Esophagus (tissue), 2 donors: ENCODE measurements at regions not wholly inside any gene's neighbourhood (a gene's known extent, or its start where the extent isn't known, plus 50 kb on each side); places are given as distances from the start of the nearest gene placed in this dataset.

Experiments used
- H3K27ac ChIP-seq, 2 donors: one replicate each; pipeline ENCODE4 v1.5.1; 2013; ENCODE audit warnings: low read depth in 2 of 2, mild to moderate bottlenecking in 2 of 2, inconsistent platforms in 1 of 2, low read length in 1 of 2, moderate library complexity in 1 of 2
- H3K27me3 ChIP-seq, 2 donors: one replicate each; pipeline ENCODE4 v1.6.1; 2013; ENCODE audit warnings: low read length in 2 of 2, control low read depth in 1 of 2, mild to moderate bottlenecking in 1 of 2; ENCODE audit not compliant: insufficient read depth in 2 of 2, control insufficient read depth in 1 of 2
- H3K36me3 ChIP-seq, 2 donors: one replicate each; pipeline ENCODE4 v1.6.1; 2013; ENCODE audit warnings: low read length in 1 of 2; ENCODE audit not compliant: control insufficient read depth in 2 of 2, insufficient read depth in 2 of 2
- H3K4me1 ChIP-seq, 2 donors: one replicate each; pipeline ENCODE4 v1.6.1; 2013; ENCODE audit warnings: low read length in 1 of 2; ENCODE audit not compliant: control insufficient read depth in 2 of 2, insufficient read depth in 2 of 2
- H3K4me3 ChIP-seq, 2 donors: one replicate each; pipeline ENCODE4 v1.5.1; 2013; ENCODE audit warnings: low read length in 2 of 2, mild to moderate bottlenecking in 2 of 2, low read depth in 1 of 2, moderate library complexity in 1 of 2
- H3K9me3 ChIP-seq, 2 donors: one replicate each; pipeline ENCODE4 v1.6.1; 2013; ENCODE audit warnings: mild to moderate bottlenecking in 2 of 2, low read depth in 1 of 2, low read length in 1 of 2, moderate library complexity in 1 of 2; ENCODE audit not compliant: control insufficient read depth in 2 of 2, insufficient read depth in 1 of 2
- WGBS, 2 donors: extraction: QIAGEN DNeasy Blood & Tissue Kit; methylation state at CpG; one replicate each; pipeline ENCODE4 v1.1.7; 2013; 5-methylcytosine and 5-hydroxymethylcytosine counted together
- donor health status: healthy with polysubstance abuse.
- donor health status: Bipolar disorder and iron deficiency.

DNA sequence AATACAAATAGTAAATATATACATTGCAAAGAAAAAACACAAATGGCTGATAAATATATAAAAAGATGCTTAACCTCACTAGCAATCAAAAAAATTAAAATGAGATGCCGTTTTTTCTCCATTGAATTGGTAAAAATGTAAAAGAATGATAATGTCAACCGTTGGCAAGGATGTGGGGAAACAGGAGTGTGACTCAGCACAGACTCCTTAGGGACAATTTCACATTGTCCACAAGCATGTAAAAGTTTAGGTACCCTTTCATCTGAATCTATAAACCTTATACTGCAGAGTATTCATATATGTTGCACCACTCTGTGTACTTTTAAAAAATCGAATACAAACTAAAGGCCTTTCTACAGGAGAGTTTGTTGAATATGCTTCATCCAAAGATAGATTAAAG, 143.1 kb upstream of the RREB1 start:
- WGBS, 2 donors: 60 to 69% methylated on average over 3 of the region's 3 CpGs
- no peak overlapping the region for H3K27ac ChIP-seq
- H3K9me3 ChIP-seq: no peaks in the 10 kb centered on the region
- no peak overlapping the region for H3K4me3 ChIP-seq
- H3K4me1 ChIP-seq: peaks cover 0 to 7% of the 10 kb centered on the region in 2 donors
- no peaks in the 10 kb centered on the region for H3K27me3 ChIP-seq
- H3K36me3 ChIP-seq: no peaks in the 10 kb centered on the region

DNA sequence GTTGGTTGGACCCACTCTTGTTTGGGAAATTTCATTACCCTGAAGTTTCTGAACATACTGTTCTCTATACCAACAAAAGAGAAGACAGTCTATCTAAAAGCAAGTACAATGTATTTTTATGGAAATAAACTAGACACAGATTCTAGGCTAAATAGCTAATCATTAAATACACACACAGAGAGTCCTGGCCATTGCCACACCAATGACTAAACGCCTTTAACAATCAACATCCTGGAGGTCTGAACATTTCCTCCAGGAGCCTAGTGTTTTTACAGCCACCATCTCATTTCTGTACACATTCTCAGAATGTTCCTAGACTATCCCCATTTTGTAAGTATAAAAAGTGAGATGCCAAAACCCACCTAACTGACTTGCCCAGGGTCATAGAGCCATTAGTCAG, 141.6 kb upstream of the RREB1 start:
- no peaks in the 10 kb centered on the region for H3K27me3 ChIP-seq
- no peak overlapping the region for H3K4me3 ChIP-seq
- H3K27ac ChIP-seq: peak overlapping the region; percentile 1 to 75
- H3K36me3 ChIP-seq: no peaks in the 10 kb centered on the region
- H3K4me1 ChIP-seq: peaks cover 0 to 17% of the 10 kb centered on the region in 2 donors
- WGBS, 2 donors: 52 to 80% methylated on average over 1 of the region's 1 CpG
- H3K9me3 ChIP-seq: no peaks in the 10 kb centered on the region

DNA sequence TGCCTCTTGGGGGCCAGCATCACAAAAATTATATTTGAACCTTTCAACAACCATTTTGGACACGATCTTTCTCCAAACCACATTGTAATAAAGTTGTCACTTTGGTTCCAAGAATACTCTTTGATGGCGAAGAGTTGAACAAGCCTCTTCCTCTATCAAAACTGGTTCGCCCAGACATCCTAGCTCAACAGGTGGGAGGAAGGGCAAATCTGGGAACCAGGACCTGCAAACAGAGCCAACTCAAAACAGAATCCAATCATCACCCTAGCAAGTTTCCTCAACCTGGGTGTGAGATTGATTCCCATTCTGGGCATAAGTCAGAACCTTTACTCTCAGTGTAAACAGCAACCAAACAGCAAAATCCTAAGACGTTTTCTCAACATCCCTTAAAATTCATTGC, 141.2 kb upstream of the RREB1 start:
- 70% methylated on average over 4 of the region's 4 CpGs for WGBS, 2 donors
- peaks cover 0 to 19% of the 10 kb centered on the region in 2 donors for H3K4me1 ChIP-seq
- H3K27ac ChIP-seq: peak overlapping the region; percentile 66 to 75
- H3K36me3 ChIP-seq: no peaks in the 10 kb centered on the region
- H3K9me3 ChIP-seq: no peaks in the 10 kb centered on the region
- no peak overlapping the region for H3K4me3 ChIP-seq
- no peaks in the 10 kb centered on the region for H3K27me3 ChIP-seq

DNA sequence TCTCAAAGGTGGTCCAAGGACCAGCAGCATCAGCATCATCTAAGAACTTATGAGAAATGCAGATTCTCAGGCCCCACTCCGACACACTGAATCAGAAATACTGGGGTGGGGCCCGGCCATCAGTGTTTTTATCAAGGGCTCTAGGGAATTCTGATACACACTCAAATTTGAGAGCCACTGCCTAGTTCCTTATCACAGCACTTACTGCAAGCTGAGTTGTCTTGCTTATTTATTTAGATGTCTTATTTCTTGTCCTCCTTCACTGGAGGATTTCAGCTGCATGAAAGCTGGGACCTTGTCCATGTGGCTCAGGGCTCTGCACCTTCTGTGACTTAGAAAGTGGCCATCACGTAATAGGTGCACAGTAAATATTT, 139.4 kb upstream of the RREB1 start:
- no peaks in the 10 kb centered on the region for H3K27me3 ChIP-seq
- WGBS, 2 donors: 84 to 92% methylated on average over 3 of the region's 3 CpGs
- H3K27ac ChIP-seq: no peak overlapping the region

DNA sequence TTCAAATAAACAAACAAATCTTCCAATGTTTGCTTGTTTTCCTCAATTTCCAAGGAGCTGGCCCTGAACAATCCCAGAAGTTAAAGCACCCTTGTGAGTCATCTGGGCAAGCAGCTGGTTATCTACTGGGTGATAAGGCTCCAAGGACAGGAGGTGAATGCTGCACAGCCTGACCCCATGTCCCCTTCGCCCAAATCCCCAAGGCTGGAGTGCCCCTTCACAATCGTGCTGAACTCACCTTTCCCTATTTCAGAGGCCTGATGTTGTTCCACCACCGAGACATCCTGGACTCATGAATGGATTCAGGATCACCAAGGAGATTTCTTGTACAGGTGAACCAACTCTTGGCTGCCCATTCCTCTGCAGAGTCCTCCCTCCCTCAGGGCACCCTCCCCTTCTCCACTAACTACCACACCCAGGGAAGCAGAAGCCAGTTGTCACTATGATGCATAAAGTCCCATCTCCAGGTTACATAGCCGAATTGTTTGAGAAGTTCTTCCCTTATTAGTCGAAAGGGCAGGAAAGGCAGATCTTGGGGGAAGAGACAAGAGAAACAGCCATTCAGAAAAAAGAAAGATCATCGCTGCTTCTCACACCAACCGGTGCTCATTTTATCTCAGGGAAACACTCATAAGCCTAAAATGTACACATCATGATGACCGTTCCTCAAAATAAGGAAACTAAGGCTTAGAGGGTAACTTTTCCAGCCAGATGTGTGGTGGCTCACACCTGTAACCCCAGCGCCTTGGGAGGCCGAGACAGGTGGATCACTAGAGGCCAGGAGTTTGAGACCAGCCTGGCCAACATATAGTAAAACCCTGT, 138.8 kb upstream of the RREB1 start:
- Histone ChIP-seq H3K27me3 (no peaks in the 10 kb centered on the region), H3K4me1 (peaks cover 0 to 19% of the 10 kb centered on the region in 2 donors), H3K9me3 (no peaks in the 10 kb centered on the region), H3K27ac (peak overlapping the region; percentile 69 to 89), H3K4me3 (no peak overlapping the region), H3K36me3 (no peaks in the 10 kb centered on the region)
- WGBS, 2 donors: 78 to 87% methylated on average over 10 of the region's 10 CpGs

More for the DNA sequence above, 139.4 kb upstream of the RREB1 start:
- H3K36me3 ChIP-seq: no peaks in the 10 kb centered on the region
- H3K9me3 ChIP-seq: no peaks in the 10 kb centered on the region
- H3K4me3 ChIP-seq: no peak overlapping the region
- H3K4me1 ChIP-seq: peaks cover 0 to 19% of the 10 kb centered on the region in 2 donors

DNA sequence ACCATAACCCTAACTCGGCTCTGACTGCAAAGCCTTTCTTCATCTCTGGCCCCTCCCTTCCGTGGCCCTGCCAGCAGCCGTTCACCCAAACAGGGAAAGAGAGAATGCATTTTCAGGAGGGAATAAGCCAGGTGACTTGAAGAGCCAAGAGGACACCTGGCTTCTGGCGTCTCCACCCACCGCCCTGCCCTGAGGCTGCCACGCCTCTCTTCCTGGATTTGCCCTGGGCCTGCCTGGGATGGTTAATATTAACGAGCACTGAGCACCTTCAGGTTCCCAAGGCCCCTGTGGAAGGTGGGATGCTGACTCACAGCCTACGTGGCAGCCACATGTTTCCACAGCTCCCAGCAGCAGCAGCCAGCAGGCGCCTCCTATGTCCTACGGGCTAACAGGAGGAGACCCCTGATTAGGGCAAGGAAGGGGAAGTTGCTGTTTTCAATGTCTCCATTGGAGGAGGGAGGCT, 138.0 kb upstream of the RREB1 start:
- H3K4me1 ChIP-seq: peaks cover 0 to 19% of the 10 kb centered on the region in 2 donors
- no peaks in the 10 kb centered on the region for H3K27me3 ChIP-seq
- H3K36me3 ChIP-seq: no peaks in the 10 kb centered on the region
- H3K9me3 ChIP-seq: no peaks in the 10 kb centered on the region
- peak overlapping the region; percentile 69 to 89 for H3K27ac ChIP-seq
- no peak overlapping the region for H3K4me3 ChIP-seq
- WGBS, 2 donors: 46 to 57% methylated on average over 10 of the region's 10 CpGs

DNA sequence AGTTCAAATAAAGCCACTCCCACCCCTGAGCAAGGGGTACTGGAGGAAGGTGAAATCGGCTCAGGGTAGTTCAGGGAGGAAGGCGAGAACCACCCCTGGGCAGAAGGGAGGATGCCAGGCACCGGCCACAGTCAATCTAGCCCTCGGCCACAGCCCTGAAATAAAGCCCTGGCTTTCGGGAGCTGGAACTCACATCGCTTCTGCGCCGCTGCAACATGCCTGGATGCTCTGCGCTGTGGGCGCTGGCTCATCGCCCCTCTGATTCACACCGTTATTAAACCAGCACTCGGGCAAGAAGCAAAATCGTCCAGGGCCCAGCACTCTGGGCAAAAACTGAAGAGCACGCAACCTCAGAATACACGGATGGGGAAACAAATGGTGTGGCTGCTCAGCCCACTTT, 136.9 kb upstream of the RREB1 start:
- Histone ChIP-seq H3K27ac (peak overlapping the region; percentile 69 to 89), H3K9me3 (no peaks in the 10 kb centered on the region), H3K4me1 (peaks cover 0 to 19% of the 10 kb centered on the region in 2 donors), H3K4me3 (no peak overlapping the region), H3K36me3 (no peaks in the 10 kb centered on the region), H3K27me3 (no peaks in the 10 kb centered on the region)
- 63 to 70% methylated on average over 16 of the region's 16 CpGs for WGBS, 2 donors

DNA sequence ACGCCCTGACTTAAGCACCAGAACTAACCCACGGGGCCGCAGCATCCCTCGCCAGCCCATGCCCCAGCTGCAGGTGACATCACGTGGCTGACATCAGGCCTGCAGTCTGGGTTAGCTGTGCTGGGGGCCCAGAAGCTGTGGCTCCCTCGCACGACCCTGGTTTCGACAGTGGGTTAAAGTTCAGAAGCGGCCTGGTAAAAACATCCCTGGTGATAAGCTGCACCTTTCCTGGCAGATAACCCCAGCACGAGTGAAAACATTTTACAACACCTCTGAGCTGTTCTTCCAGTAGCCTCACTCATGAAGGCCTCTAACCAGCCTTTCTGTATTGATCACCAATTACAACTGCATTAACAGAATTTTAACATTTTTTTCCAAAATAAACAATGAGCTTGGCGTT, 136.4 kb upstream of the RREB1 start:
- WGBS, 2 donors: 57 to 61% methylated on average over 11 of the region's 11 CpGs
- H3K36me3 ChIP-seq: no peaks in the 10 kb centered on the region
- peaks cover 0 to 19% of the 10 kb centered on the region in 2 donors for H3K4me1 ChIP-seq
- no peaks in the 10 kb centered on the region for H3K27me3 ChIP-seq
- no peak overlapping the region for H3K4me3 ChIP-seq
- no peaks in the 10 kb centered on the region for H3K9me3 ChIP-seq
- H3K27ac ChIP-seq: peak overlapping the region; percentile 69 to 89

DNA sequence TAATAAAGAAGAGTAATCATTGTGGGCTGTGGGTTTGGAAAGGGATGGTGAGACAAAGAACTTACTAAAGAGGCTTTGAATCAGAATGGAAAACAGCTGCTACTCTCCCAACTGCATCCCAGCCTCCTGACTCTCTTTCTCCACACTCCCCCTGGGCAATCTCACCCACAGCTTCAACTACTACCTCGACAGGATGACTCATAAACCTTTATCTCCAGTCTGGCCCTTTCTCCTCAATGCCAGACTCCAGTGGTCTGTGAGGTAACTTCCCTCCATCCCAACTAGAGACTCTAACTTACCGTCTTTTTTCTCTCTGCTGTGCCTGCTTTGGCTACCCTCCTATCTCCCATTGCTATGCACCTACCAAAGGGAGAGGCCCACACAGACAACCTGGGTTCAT, 135.3 kb upstream of the RREB1 start:
- H3K27ac ChIP-seq: no peak overlapping the region
- WGBS, 2 donors: 37 to 54% methylated on average over 2 of the region's 2 CpGs
- H3K36me3 ChIP-seq: no peaks in the 10 kb centered on the region
- peaks cover 0 to 19% of the 10 kb centered on the region in 2 donors for H3K4me1 ChIP-seq
- no peaks in the 10 kb centered on the region for H3K9me3 ChIP-seq
- no peaks in the 10 kb centered on the region for H3K27me3 ChIP-seq
- H3K4me3 ChIP-seq: no peak overlapping the region

DNA sequence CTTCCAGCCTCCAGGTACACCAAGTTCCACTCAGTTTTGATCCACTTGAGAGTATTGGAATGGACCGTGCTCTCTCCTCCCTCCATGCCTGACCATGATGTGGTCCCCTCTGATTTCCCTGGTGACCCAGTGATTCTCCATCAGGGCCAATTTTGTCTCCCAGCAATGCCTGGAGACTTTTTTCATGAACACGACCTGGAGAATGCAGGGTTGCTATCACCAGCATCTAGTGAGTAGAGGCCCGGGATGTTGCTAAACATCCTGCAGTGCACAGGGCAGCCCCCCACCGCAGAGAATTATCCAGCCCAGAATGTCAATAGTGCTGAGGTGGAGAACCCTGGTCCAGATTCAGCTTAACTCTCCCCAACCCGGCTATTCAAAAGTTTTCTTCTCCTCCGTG, 134.0 kb upstream of the RREB1 start:
- Histone ChIP-seq H3K27me3 (no peaks in the 10 kb centered on the region), H3K27ac (no peak overlapping the region), H3K4me3 (no peak overlapping the region), H3K4me1 (peaks cover 0 to 18% of the 10 kb centered on the region in 2 donors), H3K36me3 (no peaks in the 10 kb centered on the region), H3K9me3 (no peaks in the 10 kb centered on the region)
- 89 to 93% methylated on average over 6 of the region's 6 CpGs for WGBS, 2 donors
